Tibial nerve (tissue), 4 donors: ENCODE measurements at regions not wholly inside any gene's neighbourhood (a gene's known extent, or its start where the extent isn't known, plus 50 kb on each side); places are given as distances from the start of the nearest gene placed in this dataset.
"Not testable (repeated sequence)": the region's sequence is repeated elsewhere in the genome, so short reads cannot be mapped to it uniquely, and the experiment has no call there.

Experiments used
- EP300 ChIP-seq, 2 donors: sonication (generic); formaldehyde crosslinking; IDR thresholded peaks; one replicate each; pipeline ENCODE4 v1.6.1; 2017; ENCODE audit warnings: antibody characterized with exemption in 2 of 2, mild to moderate bottlenecking in 1 of 2
- POLR2A ChIP-seq, 2 donors: fragments of 450-650 bp; IDR thresholded peaks; one replicate each; pipeline ENCODE4 v1.6.1; 2017; ENCODE audit warnings: antibody characterized with exemption in 2 of 2, mild to moderate bottlenecking in 2 of 2, moderate library complexity in 2 of 2
- TF ChIP-seq, protein P1 (sequence below), 5 experiments: fragments of 200-600 bp in 3 of 5; fragments of 450-650 bp in 2 of 5; sonication (generic) in 3 of 5; IDR thresholded peaks; one replicate each; pipeline ENCODE4 v1.5.1; 2016 to 2019; ENCODE audit warnings: antibody characterized with exemption in 5 of 5, mild to moderate bottlenecking in 3 of 5, moderate library complexity in 2 of 5

DNA sequence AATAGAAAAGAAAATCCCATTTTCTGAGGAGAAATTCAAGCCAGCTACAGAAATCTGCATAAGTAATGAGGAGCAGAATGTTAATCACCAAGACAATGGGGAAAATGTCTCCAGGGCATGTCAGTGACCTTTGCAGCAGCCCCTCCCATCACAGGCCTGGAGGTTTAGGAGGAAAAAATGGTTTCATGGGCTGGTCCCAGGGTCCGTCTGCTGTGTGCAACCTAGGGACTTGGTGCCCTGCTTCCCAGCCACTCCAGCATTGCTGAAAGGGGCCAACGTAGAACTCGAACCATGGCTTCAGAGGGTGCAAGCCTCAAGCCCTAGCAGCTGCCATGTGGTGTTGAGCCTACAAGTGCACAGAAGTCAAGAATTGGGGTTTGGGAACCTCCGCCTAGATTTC, 116.8 kb downstream of the ENC1 start:
- TF ChIP-seq, protein P1, sequence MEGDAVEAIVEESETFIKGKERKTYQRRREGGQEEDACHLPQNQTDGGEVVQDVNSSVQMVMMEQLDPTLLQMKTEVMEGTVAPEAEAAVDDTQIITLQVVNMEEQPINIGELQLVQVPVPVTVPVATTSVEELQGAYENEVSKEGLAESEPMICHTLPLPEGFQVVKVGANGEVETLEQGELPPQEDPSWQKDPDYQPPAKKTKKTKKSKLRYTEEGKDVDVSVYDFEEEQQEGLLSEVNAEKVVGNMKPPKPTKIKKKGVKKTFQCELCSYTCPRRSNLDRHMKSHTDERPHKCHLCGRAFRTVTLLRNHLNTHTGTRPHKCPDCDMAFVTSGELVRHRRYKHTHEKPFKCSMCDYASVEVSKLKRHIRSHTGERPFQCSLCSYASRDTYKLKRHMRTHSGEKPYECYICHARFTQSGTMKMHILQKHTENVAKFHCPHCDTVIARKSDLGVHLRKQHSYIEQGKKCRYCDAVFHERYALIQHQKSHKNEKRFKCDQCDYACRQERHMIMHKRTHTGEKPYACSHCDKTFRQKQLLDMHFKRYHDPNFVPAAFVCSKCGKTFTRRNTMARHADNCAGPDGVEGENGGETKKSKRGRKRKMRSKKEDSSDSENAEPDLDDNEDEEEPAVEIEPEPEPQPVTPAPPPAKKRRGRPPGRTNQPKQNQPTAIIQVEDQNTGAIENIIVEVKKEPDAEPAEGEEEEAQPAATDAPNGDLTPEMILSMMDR (IDR thresholded peaks at IDR 0.05) = not testable (repeated sequence)
- TF ChIP-seq POLR2A, EP300 (IDR thresholded peaks at IDR 0.05): not testable (repeated sequence)
